Lower lobe of right lung (tissue), 2 donors: ENCODE measurements at regions not wholly inside any gene's neighbourhood (a gene's known extent, or its start where the extent isn't known, plus 50 kb on each side); places are given as distances from the start of the nearest gene placed in this dataset.
"Not testable (repeated sequence)": the region's sequence is repeated elsewhere in the genome, so short reads cannot be mapped to it uniquely, and the experiment has no call there.

Source experiments
- ATAC-seq, 2 donors: fragments of 200-7000 bp; cut with Tn5 transposase; one replicate each; pipeline ENCODE4 v1.9.1; 2020 to 2022; ENCODE audit warnings: mild to moderate bottlenecking in 2 of 2, moderate library complexity in 2 of 2
- DNase-seq: peaks from one replicate; pipeline ENCODE4 v3.0.0-alpha.2; 2020
- H3K27ac ChIP-seq: fragments of 200-600 bp; one replicate; pipeline ENCODE4 v1.8.0; 2022
- H3K27me3 ChIP-seq: fragments of 200-600 bp; one replicate; pipeline ENCODE4 v1.8.0; 2022; ENCODE audit warnings: low read depth
- H3K36me3 ChIP-seq: fragments of 200-600 bp; one replicate; pipeline ENCODE4 v1.8.0; 2022; ENCODE audit warnings: mild to moderate bottlenecking
- H3K4me1 ChIP-seq: fragments of 200-600 bp; one replicate; pipeline ENCODE4 v1.8.0; 2022
- H3K4me3 ChIP-seq: fragments of 200-600 bp; one replicate; pipeline ENCODE4 v1.8.0; 2022; ENCODE audit warnings: mild to moderate bottlenecking
- H3K9me3 ChIP-seq: fragments of 200-600 bp; one replicate; pipeline ENCODE4 v1.8.0; 2022
- intact Hi-C: fragments of 100-400 bp; cut with DNase I; formaldehyde crosslinking; loops from one replicate; pipeline ENCODE4 v1.11.0; 2022
- TF ChIP-seq, protein P1 (sequence below): fragments of 200-600 bp; IDR thresholded peaks from one replicate; pipeline ENCODE4 v1.8.0; 2022; ENCODE audit warnings: antibody characterized with exemption, mild to moderate bottlenecking
- donor health status: DM: no; HTN: yes; CAD: no; lungs with severe emphysema.

DNA sequence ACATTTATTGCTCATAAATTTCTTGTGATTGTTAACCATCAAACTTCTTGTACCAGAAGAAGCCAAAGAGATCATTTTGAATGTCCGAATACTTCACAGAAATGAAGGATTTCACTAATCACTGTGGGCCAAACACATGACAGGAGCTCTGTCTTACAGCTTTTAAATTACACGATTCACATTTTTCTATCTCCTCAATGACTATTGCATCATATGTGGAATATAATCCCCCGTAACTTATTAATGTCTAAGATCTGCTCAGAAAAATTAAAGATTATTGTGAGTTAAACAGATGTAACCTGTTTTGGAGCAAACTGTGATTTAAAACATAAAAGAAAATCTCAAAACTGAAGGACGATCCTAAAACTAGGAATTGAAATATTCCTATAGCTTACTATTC, 645.2 kb upstream of the COX7C start:
- Histone ChIP-seq H3K4me1 (no peaks in the 10 kb centered on the region), H3K4me3 (no peak overlapping the region), H3K9me3 (no peaks in the 10 kb centered on the region), H3K36me3 (no peaks in the 10 kb centered on the region), H3K27me3 (no peaks in the 10 kb centered on the region), H3K27ac (no peak overlapping the region)
- intact Hi-C loops, result no loop called here
- ATAC-seq (no peak), DNase-seq (no peak)
- TF ChIP-seq, protein P1, sequence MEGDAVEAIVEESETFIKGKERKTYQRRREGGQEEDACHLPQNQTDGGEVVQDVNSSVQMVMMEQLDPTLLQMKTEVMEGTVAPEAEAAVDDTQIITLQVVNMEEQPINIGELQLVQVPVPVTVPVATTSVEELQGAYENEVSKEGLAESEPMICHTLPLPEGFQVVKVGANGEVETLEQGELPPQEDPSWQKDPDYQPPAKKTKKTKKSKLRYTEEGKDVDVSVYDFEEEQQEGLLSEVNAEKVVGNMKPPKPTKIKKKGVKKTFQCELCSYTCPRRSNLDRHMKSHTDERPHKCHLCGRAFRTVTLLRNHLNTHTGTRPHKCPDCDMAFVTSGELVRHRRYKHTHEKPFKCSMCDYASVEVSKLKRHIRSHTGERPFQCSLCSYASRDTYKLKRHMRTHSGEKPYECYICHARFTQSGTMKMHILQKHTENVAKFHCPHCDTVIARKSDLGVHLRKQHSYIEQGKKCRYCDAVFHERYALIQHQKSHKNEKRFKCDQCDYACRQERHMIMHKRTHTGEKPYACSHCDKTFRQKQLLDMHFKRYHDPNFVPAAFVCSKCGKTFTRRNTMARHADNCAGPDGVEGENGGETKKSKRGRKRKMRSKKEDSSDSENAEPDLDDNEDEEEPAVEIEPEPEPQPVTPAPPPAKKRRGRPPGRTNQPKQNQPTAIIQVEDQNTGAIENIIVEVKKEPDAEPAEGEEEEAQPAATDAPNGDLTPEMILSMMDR, result no peak

- ATAC-seq (no peak), DNase-seq (no peak)
- TF ChIP-seq, protein P1, result no peak
- Histone ChIP-seq H3K4me1 (no peaks in the 10 kb centered on the region), H3K9me3 (no peaks in the 10 kb centered on the region), H3K4me3 (no peak overlapping the region), H3K27me3 (no peaks in the 10 kb centered on the region), H3K27ac (no peak overlapping the region), H3K36me3 (no peaks in the 10 kb centered on the region)
- intact Hi-C loops, result no loop called here
Observed at GRCh38 chr5:85985167-85985566, 632.6 kb upstream of the COX7C start.

GRCh38 chr5:85990998-85991397, 626.7 kb upstream of the COX7C start:
- TF ChIP-seq, protein P1, result no peak
- no peak overlapping the region for H3K27ac ChIP-seq
- no peaks in the 10 kb centered on the region for H3K4me1 ChIP-seq
- no peaks in the 10 kb centered on the region for H3K36me3 ChIP-seq
- DNase-seq (no peak), ATAC-seq (no peak)
- H3K9me3 ChIP-seq, result peaks cover 8% of the 10 kb centered on the region
- intact Hi-C loops, result no loop called here
- no peaks in the 10 kb centered on the region for H3K27me3 ChIP-seq
- no peak overlapping the region for H3K4me3 ChIP-seq

- H3K9me3 ChIP-seq, ATAC-seq, intact Hi-C loops: not testable (repeated sequence)
Observed at GRCh38 chr5:85994653-85995052, 623.1 kb upstream of the COX7C start.

GRCh38 chr5:85998656-85999055, 619.1 kb upstream of the COX7C start:
- H3K9me3 ChIP-seq, result no peaks in the 10 kb centered on the region
- H3K27me3 ChIP-seq, result no peaks in the 10 kb centered on the region
- intact Hi-C loops, result no loop called here
- H3K4me1 ChIP-seq, result no peaks in the 10 kb centered on the region
- DNase-seq (no peak), ATAC-seq (no peak)
- H3K27ac ChIP-seq, result no peak overlapping the region
- TF ChIP-seq, protein P1, result no peak
- H3K36me3 ChIP-seq, result no peaks in the 10 kb centered on the region
- H3K4me3 ChIP-seq, result no peak overlapping the region

More at GRCh38 chr5:85994653-85995052, 623.1 kb upstream of the COX7C start:
- DNase-seq, H3K36me3 ChIP-seq, H3K27ac ChIP-seq, H3K27me3 ChIP-seq, H3K4me1 ChIP-seq, H3K4me3 ChIP-seq: not testable (repeated sequence)

DNA sequence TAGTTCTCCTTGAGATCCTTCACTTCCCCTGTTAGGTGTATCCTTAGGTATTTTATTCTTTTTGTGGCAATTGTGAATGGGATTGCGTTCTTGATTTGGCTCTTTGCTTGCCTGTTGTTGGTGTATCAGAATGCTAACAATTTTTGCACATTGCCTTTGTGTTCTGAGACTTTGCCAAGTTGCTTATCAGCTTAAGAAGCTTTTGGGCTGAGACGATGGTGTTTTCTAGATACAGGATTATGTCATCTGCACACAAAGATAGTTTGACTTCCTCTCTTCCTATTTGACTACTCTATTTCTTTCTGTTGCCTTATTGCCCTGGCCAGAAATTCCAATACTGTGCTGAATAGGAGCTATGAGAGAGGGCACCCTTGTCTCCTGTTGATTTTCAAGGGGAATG, 609.4 kb upstream of the COX7C start:
- no peak overlapping the region for H3K4me3 ChIP-seq
- H3K36me3 ChIP-seq, result no peaks in the 10 kb centered on the region
- DNase-seq (no peak), ATAC-seq (no peak)
- H3K27me3 ChIP-seq, result no peaks in the 10 kb centered on the region
- H3K4me1 ChIP-seq, result no peaks in the 10 kb centered on the region
- intact Hi-C loops, result no loop called here
- H3K27ac ChIP-seq, result no peak overlapping the region
- H3K9me3 ChIP-seq, result no peaks in the 10 kb centered on the region
- TF ChIP-seq, protein P1, result no peak
